Stimulated activated CD8-positive, alpha-beta memory T cell treated with anti-CD3 and anti-CD28 coated beads, Interleukin-15, amount 100 ng/mL, for 4 hours (primary cell): ENCODE measurements at regions not wholly inside any gene's neighbourhood (a gene's known extent, or its start where the extent isn't known, plus 50 kb on each side); places are given as distances from the start of the nearest gene placed in this dataset.

Experiments used
- DNase-seq, 2 donors: peaks; one replicate each; pipeline ENCODE4 v3.0.0-alpha.2; 2020; ENCODE audit warnings: low read depth in 2 of 2

GRCh38 chr22:48554893-48555572 is 1272.6 kb downstream of the BRD1 start:
- DNase-seq, result no peak

DNA sequence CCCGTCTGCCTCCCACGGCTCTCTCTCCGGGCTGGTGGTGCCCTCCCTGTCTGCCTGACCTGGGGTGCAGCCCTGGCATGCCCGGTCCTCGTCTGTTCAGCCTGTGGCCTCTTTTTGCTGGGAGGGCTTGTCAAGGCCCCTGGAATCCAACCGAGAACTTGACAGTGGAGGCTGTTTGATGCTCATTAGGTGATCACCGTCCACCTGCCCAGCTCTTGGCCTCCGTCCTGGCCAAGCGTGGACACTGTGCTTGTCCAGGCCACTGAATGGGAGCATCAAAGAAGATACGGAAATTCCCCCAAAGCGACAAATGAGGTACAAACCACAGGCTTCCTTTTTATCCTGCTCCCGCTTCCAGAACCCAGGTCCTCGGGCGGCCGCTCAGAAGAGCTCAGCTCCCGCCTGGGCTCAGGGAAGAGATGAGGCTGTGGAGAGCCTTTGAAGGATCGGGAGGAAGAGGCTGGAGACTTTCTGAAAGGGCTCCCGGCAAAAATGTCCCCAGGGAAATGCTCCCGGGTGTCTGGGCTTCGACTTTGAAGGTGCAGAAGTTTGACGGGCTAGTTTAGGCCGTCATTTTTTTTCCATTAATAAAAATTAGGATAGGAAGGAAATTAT is 1273.9 kb downstream of the BRD1 start:
- DNase-seq, result no peak

DNA sequence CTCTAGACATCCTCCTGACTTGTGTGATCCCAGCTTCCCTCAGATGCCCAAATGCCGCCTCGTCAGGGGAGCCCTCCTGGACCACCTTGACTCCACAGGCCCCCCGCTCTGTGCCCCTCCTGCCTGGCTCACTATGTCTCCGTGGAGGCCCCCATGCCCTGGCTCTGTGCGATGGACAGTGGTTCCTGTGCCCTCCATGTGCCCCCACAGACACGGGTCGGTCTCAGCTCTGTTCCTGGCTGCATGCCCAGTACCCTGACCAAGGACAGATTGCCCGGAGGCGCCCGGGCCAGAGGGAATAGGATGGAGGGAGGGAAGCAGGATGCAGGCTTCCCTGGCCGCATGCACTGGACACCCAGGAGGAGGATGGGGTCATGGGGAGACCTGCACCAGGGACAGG is 1274.6 kb downstream of the BRD1 start:
- DNase-seq, result no peak

- no peak for DNase-seq
Observed at GRCh38 chr22:48551716-48552268, 1275.9 kb downstream of the BRD1 start.

DNA sequence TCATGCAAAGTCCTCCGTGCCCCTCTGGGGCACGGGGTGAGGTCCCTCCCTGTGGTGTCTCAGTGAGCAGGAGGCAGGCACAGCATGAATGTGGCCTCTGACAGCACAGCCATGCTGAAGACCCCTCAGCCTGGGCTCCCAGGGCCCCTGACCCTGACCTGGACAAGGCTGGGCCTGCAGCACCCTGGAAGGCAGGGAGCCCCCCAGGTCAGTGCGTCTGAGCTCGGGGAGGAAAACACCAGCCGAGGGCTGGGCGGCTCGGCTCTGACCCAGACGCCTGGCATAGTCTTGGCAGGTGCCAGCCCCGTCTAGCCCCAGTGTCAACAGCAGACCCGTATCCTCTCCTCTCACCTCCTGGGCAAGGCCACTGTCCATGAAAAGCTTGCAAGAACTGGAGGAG is 1276.6 kb downstream of the BRD1 start:
- DNase-seq, result no peak

- DNase-seq, result no peak
Observed at GRCh38 chr22:48548391-48548790, 1279.3 kb downstream of the BRD1 start.

GRCh38 chr22:48547971-48548370 is 1279.7 kb downstream of the BRD1 start:
- no peak for DNase-seq

- DNase-seq, result no peak
Observed at GRCh38 chr22:48546653-48547424, 1280.8 kb downstream of the BRD1 start.

- DNase-seq, result no peak
Observed at GRCh38 chr22:48545987-48546386, 1281.7 kb downstream of the BRD1 start.

DNA sequence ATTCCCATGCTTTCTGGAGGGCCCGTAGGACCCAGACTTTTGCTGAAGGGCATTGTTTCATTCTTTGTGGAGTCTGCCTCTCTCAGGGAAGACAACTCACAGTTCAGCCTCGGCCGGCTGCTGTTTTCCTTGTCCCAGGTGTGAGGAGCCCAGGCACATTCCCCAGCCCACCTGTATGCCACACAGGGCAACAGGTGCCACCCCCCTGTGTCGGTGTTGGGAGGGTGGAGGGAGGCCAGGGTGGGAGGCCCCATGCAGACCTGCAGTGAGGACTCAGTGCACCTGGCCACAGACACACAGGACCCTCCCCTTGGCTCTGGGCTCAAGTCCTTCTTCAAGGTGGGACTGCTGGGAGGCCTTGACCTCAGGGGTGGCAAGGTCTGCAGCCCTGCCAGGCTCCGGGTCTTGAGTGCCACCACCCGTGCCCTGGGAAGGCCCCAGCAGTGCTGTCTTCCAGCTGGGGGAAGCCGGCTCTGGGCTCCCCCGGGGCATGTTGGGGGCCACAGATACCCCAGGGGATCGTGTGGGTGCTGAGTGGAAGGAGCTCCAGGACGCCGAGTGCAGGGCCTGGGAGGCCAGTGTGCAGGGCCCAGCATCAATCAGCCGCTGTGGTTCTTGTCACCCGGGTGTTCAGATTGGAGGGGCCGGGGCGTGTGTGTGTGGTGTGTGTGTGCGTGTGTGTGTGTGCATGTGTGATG is 1286.1 kb downstream of the BRD1 start:
- DNase-seq, result no peak

GRCh38 chr22:48539261-48539660 is 1288.4 kb downstream of the BRD1 start:
- no peak for DNase-seq

- DNase-seq, result no peak
Observed at GRCh38 chr22:48538291-48538820, 1289.3 kb downstream of the BRD1 start.

DNA sequence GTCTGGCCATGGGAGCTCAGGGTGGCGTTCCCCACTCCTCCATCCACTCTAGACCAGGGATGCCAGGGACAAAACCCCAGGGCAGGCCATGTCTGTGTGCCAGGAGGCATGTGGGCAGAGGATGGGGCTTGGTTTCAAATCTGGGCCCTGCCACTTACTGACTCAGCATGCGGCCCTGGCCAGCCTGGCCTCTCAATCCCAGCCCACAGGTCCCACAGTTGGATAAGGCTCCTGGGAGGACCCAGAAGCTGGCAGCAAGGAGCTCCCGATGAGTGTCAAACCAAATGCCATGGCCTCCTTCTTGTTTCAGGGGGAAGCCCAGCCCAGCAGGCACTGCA is 1290.4 kb downstream of the BRD1 start:
- no peak for DNase-seq

- DNase-seq, result no peak
Observed at GRCh38 chr22:48536541-48537342, 1290.9 kb downstream of the BRD1 start.

GRCh38 chr22:48535868-48536540 is 1291.7 kb downstream of the BRD1 start:
- DNase-seq, result no peak

- DNase-seq, result no peak
Observed at GRCh38 chr22:48534395-48534958, 1293.2 kb downstream of the BRD1 start.

DNA sequence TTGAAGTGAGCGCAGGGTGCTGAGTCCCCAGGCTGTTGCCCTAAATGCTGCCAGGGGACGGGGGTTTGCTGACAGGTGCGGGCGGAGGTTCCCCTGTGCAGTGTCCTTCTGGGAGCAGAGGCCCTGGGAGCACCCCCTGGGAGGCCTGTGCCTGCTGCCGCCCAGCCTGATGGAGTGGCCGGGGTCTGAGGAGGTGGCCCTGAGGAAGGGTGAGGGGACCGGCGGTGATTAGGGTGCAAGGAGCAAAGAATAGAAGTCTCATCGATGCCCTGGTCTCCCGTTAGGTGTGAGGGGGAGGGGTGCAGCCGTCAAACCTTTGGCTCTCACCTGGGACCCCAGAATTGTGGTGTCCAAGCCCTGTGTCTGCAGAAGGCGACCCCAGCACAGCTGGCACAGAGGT is 1294.7 kb downstream of the BRD1 start:
- DNase-seq, result no peak

- no peak for DNase-seq
Observed at GRCh38 chr22:48531761-48532435, 1295.8 kb downstream of the BRD1 start.

DNA sequence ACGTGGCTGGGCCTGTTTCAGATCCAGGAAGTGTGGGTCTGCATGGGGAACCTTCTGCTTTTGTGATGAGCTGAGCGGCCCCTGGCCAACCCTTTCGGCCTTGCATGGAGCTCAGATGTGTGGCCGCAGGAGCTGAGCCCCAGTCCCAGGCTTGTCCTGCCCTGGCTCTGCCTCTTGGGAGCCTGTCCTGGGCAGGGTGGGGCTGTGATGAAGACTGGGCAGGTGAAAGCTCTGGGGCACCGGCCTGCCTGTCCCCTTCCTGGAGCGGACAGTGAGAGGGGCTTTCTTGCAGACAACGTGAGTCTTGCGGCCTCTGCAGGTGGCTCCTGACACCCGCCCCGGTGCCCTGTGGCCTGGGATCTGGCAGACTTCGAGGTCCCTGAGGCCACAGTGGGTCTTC is 1296.6 kb downstream of the BRD1 start:
- no peak for DNase-seq

DNA sequence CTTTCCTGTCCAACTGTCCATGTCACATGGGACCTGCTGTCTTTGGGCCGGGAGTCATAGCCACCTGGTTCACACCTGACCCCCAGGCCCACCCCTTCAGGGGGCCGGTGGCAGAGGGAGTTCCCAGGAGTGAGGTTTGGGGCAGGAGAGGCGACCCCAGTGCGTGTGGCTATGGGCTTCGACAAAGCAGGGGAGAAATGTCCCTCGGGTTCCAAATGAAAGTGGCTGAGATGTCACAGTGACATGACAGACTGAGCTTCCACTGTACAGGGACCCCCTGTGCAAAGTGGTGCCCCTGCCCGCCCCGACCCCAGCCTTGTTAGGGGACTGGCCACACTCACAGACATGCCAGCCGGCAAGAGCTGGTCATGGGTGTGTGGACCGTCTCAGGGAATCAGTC is 1297.0 kb downstream of the BRD1 start:
- no peak for DNase-seq
